ENCODE measurements at regions not wholly inside any gene's neighbourhood (a gene's known extent, or its start where the extent isn't known, plus 50 kb on each side); places are given as distances from the start of the nearest gene placed in this dataset.
A peak's percentile ranks its signal among the peaks of the same experiment; 100 is the strongest.
"Not testable (repeated sequence)": the region's sequence is repeated elsewhere in the genome, so short reads cannot be mapped to it uniquely, and the experiment has no call there.

DNA sequence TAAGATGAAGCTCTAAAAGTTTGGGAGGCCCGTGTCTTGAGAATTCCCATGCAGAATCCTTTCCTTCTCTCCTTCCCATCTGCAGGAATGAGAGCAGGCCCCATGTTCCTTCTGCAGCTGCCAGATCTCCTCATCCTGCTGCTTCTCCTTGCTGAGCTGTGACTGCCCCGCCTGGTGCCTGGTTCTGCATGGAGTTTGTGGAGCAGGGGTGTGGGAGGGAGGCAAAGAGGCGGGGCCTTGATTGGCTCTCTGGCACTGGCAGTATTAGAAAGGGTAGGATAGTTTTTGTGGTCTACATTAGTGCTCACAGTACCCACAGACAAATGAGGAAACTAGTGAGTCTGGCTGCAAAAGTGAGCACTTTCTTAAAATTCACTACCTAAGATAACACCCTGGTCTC lies 91.1 kb upstream of the CLPB start:
- ATAC-seq: no peak
- no peak for DNase-seq (ENCODE audit: low spot score)

DNA sequence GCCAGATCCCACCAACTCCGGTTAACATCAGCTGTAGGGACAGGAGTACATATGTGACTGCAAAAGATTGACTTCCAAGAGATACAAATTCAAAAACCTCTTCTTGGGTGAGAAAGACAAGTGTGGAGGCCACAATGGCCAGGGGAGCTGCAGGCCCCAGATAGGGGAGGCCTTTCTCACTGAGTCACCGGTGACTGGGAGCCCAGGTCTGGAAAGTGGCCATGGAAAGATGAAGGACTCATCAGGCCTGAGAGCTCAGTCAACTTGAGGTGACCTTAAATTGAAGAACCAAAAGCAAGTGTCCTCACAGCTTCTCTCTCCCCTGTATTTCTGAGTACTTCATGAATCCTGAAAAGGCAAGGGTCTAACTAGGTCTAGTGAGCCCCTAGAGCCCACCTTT lies 90.4 kb upstream of the CLPB start:
- ATAC-seq: no peak
- no peak for DNase-seq (ENCODE audit: low spot score)

DNA sequence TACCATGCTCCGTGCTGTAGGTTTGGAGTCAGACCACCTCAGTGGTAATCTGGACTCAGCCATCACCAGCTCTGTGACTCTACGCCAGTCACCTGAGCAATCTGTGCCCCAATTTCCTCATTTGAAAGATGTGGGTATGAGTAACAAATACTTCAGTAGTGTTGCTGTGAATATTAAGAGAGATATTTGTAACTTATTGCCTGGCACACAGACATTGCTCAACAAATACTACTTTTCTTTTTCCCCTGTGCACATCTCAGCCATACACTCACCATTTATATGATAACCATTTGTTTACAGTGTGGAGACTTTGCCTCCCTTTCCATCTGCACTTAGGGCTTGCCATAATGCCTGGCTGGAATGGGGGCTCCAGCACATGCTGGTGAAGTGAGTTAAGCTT lies 89.7 kb upstream of the CLPB start:
- DNase-seq (ENCODE audit: low spot score): no peak

DNA sequence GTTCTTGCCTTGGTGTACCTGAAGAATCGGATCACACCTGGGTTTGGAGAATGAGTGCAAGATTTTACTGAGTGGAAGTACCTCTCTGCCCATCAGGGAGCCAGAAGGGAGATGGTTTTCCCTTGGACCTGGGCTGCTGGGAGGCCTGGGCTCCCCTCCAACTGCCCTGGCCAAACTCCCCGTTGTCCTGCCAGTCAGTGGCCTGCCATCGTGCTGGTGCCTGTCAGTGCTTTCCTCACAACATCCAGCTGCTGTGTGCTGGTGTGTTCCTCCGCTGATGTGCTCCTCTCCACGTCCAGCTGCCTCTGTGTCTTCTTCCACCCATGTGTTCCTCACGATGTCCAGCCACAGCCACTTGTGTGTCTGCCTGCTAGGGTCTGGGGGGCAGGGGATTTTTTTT lies 87.9 kb upstream of the CLPB start:
- ATAC-seq (peak; percentile 91), DNase-seq (ENCODE audit: low spot score) (peak; percentile 56)

More for the DNA sequence above, 89.7 kb upstream of the CLPB start:
- no peak for ATAC-seq

DNA sequence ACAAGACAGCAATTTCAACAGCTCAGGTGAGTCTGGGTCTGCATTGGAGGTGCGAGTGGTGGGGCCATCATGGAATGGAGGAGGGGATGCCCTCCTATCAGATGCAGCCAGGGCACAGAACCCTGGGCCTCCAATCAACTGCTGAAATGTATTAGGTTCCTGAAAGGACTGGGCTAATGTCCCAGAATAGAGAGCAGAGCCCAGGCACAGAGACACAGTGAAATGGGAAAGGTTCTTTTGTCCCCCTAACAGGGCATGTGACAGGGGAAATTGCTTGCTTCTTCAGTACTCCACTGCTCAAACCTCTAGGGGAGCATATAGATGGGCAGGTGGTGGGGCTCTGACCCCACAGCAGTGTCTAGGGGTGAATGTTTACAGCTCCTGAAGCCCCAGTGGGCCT lies 87.3 kb upstream of the CLPB start:
- ATAC-seq (no peak), DNase-seq (ENCODE audit: low spot score) (no peak)

DNA sequence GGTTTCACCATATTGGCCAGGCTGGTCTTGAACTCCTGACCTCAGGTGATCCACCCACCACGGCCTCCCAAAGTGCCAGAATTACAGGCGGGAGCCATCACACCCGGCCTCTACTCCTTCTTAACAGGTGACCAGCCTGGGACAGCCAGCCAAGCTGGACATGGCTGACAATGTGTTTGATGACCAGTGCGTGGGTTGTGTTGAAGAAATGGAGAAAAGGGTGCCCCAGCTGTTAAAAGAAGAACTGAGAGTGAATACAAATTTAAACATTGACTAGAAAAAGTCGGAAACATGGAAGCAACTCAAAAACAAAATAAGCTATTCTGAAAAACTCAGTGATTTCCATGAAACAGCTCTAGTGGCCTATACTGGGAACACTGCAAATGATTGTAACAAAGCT lies 86.5 kb upstream of the CLPB start:
- no peak for ATAC-seq
- DNase-seq (ENCODE audit: low spot score): no peak

DNA sequence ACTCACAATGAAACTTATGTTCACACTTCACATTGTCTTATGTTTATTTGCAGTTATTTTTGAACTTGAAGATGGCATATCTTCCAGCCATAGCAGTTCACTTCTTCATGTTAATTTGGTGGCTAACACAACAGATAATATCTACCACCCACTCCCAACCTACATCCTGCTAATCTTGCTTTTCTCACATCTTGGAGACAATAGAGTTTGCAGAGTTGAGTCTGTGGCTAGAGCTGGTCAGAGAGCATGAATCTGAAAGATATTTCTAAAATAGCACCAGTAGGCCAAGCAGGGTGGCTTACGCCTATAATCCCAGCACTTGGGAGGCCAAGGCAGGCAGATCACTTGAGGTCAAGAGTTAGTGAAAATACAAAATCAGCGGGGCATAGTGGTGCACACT lies 85.6 kb upstream of the CLPB start:
- ATAC-seq; DNase-seq (ENCODE audit: low spot score): not testable (repeated sequence)

DNA sequence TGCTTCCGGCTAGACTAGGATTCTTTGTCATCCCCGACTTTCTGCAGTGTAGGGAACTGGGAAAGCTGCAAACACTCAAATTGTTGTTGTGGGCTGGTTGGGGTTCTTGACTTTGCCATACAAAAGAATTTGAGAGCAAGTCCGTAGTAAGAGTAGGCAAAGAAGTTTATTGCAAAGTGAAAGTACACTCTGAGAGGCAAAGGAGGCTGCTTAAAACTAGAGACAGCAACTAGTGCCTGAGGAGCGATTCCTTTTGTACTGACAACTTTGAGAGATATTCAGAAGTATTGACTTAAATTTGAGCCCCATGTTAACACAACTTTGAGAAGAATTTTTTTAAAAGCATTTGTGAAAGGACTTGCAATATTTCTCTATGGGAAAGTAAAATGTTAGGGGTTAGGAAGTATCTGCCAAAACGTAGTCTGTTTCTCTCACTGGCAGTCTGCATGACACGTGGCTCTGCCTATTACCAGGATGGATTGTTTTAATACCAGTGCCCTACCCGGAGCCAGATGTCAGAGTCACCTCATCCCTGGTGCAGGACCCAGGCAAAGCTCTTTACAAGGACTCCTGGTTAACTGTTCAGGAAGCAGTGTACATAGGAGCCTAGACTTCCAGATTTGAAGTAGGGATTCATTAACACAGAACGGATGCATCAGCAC lies 85.0 kb upstream of the CLPB start:
- DNase-seq (ENCODE audit: low spot score) (no peak), ATAC-seq (peak; percentile 63)

DNA sequence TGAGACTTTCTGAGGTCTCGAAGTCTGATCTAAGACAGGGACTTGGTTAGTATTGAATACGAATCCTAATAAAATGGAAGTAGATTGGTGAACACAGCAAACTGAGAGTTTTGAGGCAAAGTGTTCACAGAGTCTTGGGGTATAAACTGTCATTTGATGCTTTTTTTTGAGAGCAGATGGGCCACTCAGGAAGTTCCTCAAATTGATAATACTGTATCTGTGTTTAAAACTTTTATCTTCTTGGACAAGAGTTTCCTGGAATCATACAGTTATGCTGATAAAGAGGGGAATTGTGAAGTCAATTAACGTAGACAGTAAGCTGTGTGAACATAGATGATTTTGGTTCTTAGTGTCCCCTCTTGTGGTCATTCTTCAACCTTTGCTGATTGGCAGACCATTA lies 80.0 kb upstream of the CLPB start:
- DNase-seq (ENCODE audit: low spot score): no peak
- ATAC-seq: no peak

DNA sequence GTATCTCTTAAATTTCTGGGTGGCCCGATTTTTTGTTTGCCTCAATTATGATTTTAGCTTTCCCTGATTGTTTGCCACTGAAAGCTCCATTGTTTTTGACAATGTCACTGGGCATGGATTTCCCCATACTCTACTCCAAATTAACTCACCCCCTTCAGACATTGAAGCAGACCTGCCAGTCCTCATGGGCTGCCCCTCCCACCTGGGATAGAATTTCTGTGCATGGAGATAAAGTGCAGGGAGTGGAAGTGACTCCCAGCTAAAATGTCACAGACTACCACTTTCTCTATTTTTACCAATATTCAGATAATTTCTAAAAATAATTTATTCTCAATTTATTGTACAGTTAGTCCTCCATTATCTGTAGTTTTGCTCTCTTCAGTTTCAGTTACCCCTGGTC lies 79.1 kb upstream of the CLPB start:
- DNase-seq (ENCODE audit: low spot score): no peak
- ATAC-seq: no peak

DNA sequence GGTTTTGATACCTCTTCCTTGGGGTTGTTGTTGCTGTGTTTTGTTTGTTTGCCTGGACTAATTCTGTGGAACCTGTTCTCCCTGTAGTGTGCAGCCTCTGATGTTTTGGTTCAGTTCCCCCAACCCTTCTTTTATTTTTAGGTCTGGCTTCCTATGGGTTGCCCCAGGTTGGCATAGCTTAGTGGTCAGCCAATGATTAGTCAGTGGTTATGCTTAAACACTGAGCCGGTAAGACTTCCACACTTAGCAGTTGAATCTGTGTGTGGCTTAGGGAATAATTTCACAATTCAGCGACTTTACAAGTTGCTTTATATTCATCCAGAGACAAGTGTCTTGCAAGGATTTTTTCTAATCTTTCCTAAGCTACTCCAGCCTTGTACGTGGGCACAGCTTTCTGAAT lies 78.6 kb upstream of the CLPB start:
- DNase-seq (ENCODE audit: low spot score): no peak
- no peak for ATAC-seq

DNA sequence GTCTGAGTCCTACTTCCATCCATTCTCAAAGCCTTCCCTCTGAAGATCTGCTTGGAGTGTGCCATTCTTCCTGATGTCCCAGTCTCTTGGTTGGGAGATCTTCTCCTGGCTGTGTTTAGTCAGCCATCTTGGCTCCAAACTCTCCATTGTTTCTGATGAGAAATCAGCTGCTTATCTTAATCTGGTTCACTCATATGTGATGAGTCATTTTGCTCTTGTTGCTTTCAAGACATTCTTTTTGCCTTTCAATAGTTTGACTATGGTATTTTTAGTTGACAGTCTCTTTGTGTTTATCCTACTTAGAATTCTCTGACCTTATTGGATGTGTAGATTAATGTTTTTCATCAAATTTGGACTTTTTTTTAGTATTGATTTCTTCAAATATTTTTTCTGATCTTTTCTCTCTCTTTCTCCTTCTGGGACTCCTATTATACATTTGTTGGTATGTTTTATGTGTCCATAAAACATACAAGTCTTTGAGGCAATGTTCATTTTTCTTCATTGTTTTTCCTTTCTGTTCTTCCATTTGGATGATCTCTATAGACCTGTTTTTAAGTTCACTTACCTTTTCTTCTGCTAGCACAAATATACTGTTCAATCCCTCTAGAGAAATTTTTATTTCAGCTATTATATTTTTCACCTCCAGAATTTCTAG lies 77.2 kb upstream of the CLPB start:
- no peak for DNase-seq (ENCODE audit: low spot score)
- ATAC-seq: no peak

DNA sequence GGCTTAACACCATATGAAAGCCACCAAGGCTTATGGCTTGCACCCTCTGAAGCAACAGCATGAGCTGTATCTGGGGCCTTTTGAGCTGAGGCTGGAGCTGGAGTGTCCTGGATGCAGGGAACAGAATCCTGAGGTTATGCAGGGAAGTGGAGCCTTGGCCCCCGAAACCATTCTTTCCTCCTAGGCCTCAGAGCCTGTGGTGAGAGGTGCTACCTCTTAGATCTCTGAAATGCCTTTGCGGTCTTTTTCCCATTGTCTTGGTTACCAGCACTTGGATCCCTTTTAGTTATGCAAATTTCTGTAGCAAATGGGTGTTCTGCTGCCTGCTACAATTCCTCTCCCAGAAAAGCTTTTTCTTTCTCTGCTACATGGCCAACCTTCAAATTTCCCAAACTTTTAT lies 72.7 kb upstream of the CLPB start:
- ATAC-seq: no peak
- DNase-seq (ENCODE audit: low spot score): no peak

DNA sequence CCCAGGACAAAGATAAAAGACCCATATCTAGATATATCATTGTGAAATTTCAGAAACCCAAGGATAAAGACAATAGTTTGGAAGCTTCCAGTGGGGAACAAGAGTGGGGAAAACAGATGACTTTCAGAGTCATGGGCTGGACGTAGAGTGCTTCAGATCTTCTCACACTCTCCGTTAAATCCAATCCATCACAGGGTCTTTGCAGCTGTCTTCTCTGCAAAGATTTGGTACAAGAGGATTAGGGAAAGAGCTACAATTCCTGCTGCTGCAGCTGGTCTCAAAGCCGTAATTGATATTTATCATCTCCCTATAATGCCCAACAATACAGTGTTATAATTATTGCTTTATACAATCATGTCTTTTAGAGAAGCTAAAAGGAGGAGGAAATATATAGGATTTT lies 63.4 kb upstream of the CLPB start:
- no peak for DNase-seq (ENCODE audit: low spot score)
- ATAC-seq: no peak

DNA sequence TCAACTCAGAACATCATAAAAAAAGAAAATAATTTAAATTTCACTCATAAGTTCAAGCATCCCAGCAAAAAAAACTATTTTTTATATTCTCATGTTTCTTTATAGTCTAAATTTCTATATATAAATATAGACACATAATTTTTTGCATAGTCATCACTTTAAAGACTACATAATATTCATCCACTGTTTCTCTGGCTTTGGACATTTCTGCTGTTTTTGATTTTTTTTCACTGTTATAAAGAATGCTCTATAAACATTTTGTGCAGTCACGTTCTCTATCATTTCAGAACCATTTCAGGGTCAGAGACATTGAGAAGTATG lies 59.7 kb upstream of the CLPB start:
- DNase-seq (ENCODE audit: low spot score) (no peak), ATAC-seq (no peak)

DNA sequence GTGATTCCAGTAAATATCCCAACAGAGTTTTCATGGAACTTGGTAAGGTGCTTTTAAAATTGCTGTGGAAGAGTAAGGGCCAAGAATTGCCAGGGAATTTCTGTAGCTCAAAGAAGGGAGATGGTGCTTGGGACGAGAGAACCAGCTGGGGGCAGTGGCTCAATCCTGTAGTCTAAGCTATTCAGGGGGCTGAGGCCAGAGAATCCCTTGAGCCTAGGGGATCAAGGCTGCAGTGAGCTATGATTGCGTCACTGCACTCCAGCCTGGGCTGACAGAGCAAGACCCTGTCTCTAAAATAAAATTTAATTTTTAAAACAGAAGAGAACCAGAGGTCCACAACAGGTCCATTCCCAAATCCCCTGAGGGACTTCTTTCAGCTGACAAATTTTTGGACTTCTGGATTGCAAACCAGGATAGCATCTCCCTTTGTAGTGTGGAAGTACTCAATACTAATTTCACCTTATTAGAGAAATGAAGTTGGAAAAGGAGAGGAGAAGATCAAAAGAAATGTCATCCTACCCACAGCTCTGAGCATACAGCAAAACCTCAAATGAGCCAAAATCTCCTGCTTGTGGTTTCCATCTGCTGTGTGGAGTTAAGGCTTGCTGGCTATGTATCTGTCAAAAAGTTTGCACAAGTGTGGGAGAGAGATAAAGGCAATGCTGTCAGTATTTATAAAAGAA lies 59.2 kb upstream of the CLPB start:
- DNase-seq (ENCODE audit: low spot score) (no peak), ATAC-seq (no peak)

DNA sequence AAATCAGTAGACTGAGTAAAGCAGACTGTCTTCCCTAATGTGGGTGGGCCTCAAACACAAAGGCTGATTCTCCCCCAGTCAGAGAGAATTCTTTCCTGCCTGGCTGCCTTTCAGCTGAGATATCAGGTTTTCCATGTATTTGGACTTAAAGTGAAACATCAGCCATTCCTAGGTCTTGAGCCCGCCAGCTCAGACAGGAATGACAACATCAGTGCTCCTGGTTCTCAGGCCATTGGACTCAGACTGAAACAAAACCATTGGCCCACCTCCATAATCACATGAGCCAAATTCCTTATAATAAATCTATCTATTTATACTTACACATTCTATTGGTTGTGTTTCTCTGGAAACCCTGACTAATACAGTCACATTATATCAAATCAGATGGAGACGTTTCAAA lies 56.7 kb upstream of the CLPB start:
- ATAC-seq: no peak
- DNase-seq (ENCODE audit: low spot score): no peak
